Choroid plexus epithelial cell (primary cell): ENCODE measurements at regions not wholly inside any gene's neighbourhood (a gene's known extent, or its start where the extent isn't known, plus 50 kb on each side); places are given as distances from the start of the nearest gene placed in this dataset.

Experiments
- DNase-seq: peaks from one replicate; pipeline ENCODE4 v3.0.0-alpha.2; 2010; ENCODE audit warnings: low read depth
- H3K4me3 ChIP-seq: 2 replicates; pipeline ENCODE4 v1.5.1; 2011; ENCODE audit warnings: low read depth, mild to moderate bottlenecking, control low read depth, low read length, moderate library complexity
- CTCF ChIP-seq: conservative IDR thresholded peaks from 2 replicates; pipeline ENCODE4 v1.5.1; 2011; ENCODE audit warnings: low read depth, mild to moderate bottlenecking, control low read depth, inconsistent platforms, low read length, moderate library complexity

GRCh38 chr6:168888786-168889345 lies 364.8 kb downstream of the THBS2 start:
- H3K4me3 ChIP-seq = no peak overlapping the region
- no peak for TF ChIP-seq CTCF
- DNase-seq = no peak

GRCh38 chr6:168888102-168888501 lies 365.5 kb downstream of the THBS2 start:
- no peak overlapping the region for H3K4me3 ChIP-seq
- no peak for DNase-seq
- TF ChIP-seq CTCF = no peak

- TF ChIP-seq CTCF = no peak
- no peak for DNase-seq
- H3K4me3 ChIP-seq = no peak overlapping the region
Measured at GRCh38 chr6:168887621-168888020, 366.0 kb downstream of the THBS2 start.

GRCh38 chr6:168886964-168887363 lies 366.7 kb downstream of the THBS2 start:
- no peak for TF ChIP-seq CTCF

GRCh38 chr6:168885751-168886742 lies 367.6 kb downstream of the THBS2 start:
- no peak overlapping the region for H3K4me3 ChIP-seq
- TF ChIP-seq CTCF = no peak
- no peak for DNase-seq

More at GRCh38 chr6:168886964-168887363, 366.7 kb downstream of the THBS2 start:
- H3K4me3 ChIP-seq = no peak overlapping the region
- no peak for DNase-seq

GRCh38 chr6:168885196-168885595 lies 368.4 kb downstream of the THBS2 start:
- DNase-seq = no peak
- TF ChIP-seq CTCF = no peak

More at GRCh38 chr6:168885196-168885595, 368.4 kb downstream of the THBS2 start:
- no peak overlapping the region for H3K4me3 ChIP-seq
